ENCODE measurements at regions not wholly inside any gene's neighbourhood (a gene's known extent, or its start where the extent isn't known, plus 50 kb on each side); places are given as distances from the start of the nearest gene placed in this dataset.

GRCh38 chr12:59944177-59944576, 348.3 kb downstream of the SLC16A7 start:
- no peak for TF ChIP-seq CTCF (IDR thresholded peaks at IDR 0.05)
- TF ChIP-seq POLR2A (IDR thresholded peaks at IDR 0.05) = no peak
